HG02623 (cell line): ENCODE measurements at regions not wholly inside any gene's neighbourhood (a gene's known extent, or its start where the extent isn't known, plus 50 kb on each side); places are given as distances from the start of the nearest gene placed in this dataset.
"Not testable (repeated sequence)": the region's sequence is repeated elsewhere in the genome, so short reads cannot be mapped to it uniquely, and the experiment has no call there.

Experiments used
- ATAC-seq: cut with Tn5 transposase; IDR thresholded peaks from one replicate; pipeline ENCODE4 v1.9.1; 2021; ENCODE audit warnings: moderate library complexity; ENCODE audit not compliant: unreplicated experiment

DNA sequence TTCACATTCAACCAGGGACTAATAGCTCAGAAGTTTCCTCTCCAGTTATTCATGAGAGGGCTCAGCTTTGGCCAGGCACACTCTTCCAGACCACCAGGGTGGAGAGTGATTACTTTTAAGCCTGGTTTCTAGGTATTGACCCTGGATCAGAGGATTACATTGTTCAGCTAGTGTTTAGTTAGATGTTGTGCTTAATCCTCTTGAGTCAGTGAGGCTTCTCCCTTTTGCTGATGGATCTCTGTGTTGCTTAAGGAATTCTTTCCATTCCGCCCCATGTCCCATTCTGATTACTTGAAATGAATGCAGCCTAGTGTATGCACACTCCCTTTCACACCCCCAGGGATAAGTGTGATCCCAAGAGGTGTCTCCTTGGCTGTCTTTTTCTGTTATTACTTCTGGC lies 271.7 kb upstream of the ANO5 start:
- ATAC-seq, result no peak

GRCh38 chr11:21924262-21924661 lies 268.6 kb upstream of the ANO5 start:
- no peak for ATAC-seq

DNA sequence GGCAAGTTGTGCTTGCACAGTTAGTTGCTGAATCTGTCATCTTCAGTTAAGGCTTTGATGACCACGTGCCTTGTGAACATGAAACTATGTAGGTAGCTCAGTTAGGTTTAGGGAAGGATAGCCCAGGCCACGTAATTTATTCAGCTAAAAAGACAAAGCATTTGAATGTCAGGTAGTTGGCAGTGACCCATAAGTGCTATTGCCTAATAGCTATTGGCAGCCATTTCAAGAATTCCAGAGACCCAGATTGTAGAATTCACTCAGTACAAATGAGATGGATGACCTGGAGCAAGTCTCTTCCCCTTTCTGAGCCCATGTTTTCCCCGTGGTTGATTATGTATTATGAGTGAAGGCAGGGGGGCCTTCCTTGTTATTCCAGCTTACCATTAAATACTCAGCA lies 265.3 kb upstream of the ANO5 start:
- no peak for ATAC-seq

- ATAC-seq, result no peak
These were observed 264.0 kb upstream of the ANO5 start for GRCh38 chr11:21928847-21929246.

DNA sequence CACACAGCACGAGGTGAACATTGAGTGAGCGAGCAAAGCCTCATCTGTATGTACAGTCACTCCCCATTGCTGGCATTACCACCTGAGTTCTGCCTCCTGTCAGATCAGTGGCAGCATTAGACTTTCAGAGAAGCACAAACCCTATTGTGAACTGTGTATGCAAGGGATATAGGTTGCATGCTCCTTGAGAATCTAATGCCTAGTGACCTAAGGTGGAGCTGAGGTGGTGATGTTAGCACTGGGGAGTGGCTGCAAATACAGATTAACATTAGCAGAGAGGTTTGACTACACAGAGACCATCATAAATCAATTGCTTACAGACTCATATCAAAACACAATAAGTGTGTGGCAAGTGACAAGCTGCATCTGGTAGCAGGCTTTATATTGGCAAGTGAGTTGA lies 262.5 kb upstream of the ANO5 start:
- ATAC-seq, result no peak

DNA sequence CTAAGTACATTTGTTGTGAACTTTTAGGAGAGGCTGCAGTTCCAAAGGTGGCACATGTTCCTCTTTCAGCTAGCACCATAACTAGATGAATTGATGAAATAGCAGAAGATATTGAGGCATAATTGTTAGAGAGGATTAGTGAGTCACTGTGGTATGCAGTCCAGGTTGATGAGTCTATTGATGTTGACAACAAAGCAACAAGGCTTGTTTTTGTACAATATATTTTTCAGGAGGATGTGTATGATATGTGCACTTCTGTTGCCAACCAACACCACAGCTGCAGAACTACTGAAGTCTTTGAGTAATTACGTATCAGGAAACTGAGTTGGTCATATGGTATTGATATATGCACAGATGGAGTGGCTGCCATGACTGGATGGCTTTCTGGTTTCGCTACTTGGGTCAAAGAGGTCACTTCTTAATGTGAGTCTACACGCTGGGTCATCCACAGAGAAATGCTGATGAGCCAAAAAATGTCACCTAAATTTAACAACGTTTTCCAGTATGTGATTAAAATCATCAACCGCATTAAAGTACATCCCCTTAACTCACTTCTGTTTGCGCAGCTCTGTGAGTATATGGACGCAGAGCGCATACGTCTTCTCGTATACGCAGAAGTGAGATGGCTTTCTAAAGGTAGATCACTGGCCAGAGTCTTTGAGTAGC lies 261.3 kb upstream of the ANO5 start:
- no peak for ATAC-seq

DNA sequence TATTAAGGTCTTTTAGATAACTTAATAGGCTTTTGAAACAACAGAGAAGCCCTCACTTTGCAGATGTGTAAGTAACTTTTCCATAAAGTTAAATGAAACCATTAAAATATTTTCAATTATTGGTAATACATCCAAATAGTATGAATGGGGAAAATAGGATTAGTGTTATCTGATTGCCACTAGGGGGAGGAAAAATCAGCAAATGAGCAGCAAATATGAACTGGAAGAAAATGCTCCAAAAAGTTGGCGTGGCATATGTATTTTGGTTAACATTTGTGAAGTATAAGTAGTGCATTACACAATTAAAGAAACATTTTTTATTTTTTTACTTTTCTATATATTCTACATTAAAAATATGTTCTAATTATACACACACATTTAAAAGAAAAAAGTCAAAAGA lies 259.8 kb upstream of the ANO5 start:
- ATAC-seq, result no peak

- no peak for ATAC-seq
These were observed 248.3 kb upstream of the ANO5 start for GRCh38 chr11:21944577-21944976.

GRCh38 chr11:21948876-21949275 lies 244.0 kb upstream of the ANO5 start:
- no peak for ATAC-seq

- no peak for ATAC-seq
These were observed 243.0 kb upstream of the ANO5 start for GRCh38 chr11:21949763-21950413.

GRCh38 chr11:21963013-21963412 lies 229.9 kb upstream of the ANO5 start:
- no peak for ATAC-seq

DNA sequence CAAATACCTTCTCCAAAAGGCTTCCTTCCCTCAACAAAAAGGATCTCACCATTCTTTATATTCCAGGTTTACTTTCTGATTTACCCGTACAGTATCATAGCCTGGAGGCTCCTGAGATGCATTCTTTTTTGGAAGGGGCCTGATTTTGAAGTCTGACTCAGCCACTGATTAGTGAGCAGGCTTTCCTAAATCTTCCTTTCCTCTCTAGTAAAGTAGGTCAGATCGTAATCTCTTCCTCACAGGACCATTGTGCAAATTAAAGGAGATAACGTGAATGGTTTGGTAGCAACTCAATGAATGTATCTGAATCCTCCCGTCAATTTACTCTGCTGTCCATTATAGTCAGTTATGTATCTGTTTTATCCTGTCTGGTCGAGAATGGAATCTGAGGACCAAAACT lies 227.7 kb upstream of the ANO5 start:
- no peak for ATAC-seq

- no peak for ATAC-seq
These were observed 224.2 kb upstream of the ANO5 start for GRCh38 chr11:21968702-21969101.

GRCh38 chr11:21969841-21970240 lies 223.0 kb upstream of the ANO5 start:
- ATAC-seq, result no peak

DNA sequence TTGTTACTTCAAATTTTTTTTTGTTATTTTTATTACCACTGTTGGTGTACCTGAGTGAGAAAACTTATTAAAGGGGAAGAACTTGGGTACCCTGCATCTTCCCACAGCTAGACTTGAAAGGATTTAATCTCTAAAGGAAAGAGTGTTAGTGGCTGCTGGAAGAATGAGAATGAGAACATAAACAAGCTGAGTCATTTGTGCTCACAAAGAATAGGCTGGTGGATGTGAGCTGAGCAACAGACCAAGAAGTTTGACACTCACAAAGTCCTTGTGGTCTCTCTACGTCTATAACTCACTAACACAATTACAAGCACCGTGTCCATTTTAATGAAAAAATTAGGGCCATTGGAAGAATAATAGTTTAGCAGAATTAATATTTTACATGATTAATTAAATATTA lies 217.6 kb upstream of the ANO5 start:
- no peak for ATAC-seq

- ATAC-seq, result no peak
These were observed 216.7 kb upstream of the ANO5 start for GRCh38 chr11:21976210-21976609.

DNA sequence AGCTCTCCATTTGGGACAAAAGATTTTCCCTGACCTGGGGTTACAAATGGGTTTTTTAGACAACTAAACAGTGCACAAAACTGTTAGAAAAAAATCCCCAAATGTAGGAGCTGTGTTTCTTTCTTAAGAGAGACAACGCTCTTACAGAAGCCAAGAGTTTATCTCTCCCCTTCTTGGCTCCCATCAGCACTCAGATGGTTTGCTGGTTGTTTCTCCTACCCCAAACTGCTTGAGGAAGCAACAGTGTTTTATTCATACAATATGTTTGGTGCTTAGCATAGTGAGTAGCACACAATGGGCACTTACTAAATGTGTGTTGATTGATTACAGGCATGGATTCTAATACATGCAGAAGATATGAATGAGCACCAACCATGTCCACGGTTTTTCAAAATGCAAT lies 209.5 kb upstream of the ANO5 start:
- ATAC-seq, result no peak

DNA sequence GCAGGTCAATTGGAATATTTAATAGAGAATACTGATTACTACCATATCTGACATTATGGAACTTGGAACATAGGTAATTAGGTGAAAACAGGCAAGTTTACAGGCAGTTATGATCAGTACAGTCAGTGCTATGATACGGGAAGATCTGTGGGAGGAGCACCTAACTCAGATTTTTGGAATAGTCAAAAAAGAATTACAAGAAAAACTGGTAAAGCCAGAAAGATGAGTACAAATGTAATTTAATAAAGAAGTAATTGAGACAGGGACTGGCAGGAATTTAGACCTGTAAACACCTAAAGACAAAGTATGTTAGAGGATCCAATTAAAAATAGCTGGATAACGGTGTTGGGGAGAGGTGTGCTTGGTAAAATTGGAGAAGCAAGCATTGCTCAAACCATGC lies 206.5 kb upstream of the ANO5 start:
- no peak for ATAC-seq

DNA sequence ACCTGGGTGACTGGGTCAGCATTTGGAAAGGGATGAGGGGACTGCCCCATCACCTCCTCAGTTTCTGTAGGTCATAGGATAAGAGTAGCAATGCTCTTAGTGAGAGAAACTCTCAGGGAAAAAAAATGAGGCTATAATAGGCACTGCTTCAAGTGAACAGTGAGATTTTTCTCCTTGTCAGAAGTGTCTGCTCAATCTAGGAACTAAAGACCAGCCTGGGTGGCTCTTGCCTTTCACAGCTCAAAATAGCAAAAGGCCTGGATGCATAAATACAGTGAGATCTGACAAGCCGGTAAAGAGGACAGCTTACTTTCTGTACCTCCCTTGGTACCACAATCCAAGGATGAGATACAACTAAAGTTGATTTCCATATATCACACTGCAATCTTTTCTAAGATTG lies 205.6 kb upstream of the ANO5 start:
- no peak for ATAC-seq

- no peak for ATAC-seq
These were observed 204.4 kb upstream of the ANO5 start for GRCh38 chr11:21988477-21988876.

- ATAC-seq, result not testable (repeated sequence)
These were observed 191.1 kb upstream of the ANO5 start for GRCh38 chr11:22001803-22002202.

DNA sequence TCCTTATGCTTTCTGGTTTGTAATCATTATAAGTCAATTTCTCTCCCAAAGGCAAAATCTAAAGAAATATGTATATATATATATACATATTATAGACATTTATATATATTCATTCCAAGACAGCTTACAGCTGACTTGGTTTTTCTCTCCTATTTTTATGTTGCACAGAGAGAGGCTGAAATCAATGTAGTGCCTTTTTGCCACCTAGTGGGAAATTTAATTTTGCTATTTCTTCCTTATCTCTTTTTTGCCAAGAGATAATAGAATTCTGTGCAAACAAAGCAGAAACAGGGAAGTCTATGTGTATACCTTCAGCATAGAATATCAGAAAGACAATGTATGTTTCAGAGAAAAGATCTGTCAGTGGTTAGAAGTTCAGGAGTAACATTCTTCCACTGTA lies 186.0 kb upstream of the ANO5 start:
- no peak for ATAC-seq

DNA sequence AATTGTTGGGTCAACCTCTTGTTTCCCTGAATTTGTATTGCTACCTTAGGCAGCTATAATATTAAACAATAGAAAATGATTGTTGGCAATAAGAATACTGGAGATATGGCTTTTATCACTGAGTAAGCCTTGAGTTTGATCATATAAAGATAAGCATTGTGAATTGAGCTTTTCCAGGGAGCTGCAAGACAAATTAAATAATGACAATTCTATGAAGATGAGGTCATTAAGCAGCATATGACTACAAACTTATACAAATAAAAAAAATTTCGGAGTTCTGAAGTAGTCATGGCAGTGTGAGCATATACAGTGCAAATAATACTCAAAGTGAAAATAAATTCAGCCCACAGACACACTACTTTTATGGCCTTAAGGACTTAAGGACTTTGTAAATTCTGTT lies 161.1 kb upstream of the ANO5 start:
- ATAC-seq, result no peak
